GM12878 (cell line): ENCODE measurements at regions not wholly inside any gene's neighbourhood (a gene's known extent, or its start where the extent isn't known, plus 50 kb on each side); places are given as distances from the start of the nearest gene placed in this dataset.

Source experiments
- ATAC-seq: fragments of 200-7000 bp; cut with Tn5 transposase; 3 replicates; pipeline ENCODE4 v1.9.1; 2020; ENCODE audit warnings: mild to moderate bottlenecking, moderate library complexity
- BruUV-seq: library from RNA; stranded (reverse); fragments of 400-500 nt; replicated peaks from 2 replicates; lab custom pipeline; 2021; lab: Mats Ljungman, UMichigan
- CTCF ChIA-PET: fragments of 300-600 bp; sonication (Branson Sonifier 250); formaldehyde crosslinking; extraction: SDS; loops from one replicate; lab custom pipeline; 2021; ENCODE audit warnings: inconsistent platforms; lab: Yijun Ruan, JAX
- POLR2A ChIA-PET: fragments of 350-600 bp; formaldehyde crosslinking; extraction: SDS; loops from one replicate; lab custom pipeline; 2021; ENCODE audit warnings: inconsistent platforms; lab: Charles Lee
- RAD21 ChIA-PET: fragments of 300-600 bp; sonication (Branson Sonifier 250); formaldehyde crosslinking; loops from one replicate; lab custom pipeline; 2023; ENCODE audit warnings: antibody characterized with exemption; ENCODE audit not compliant: unreplicated experiment; lab: Charles Lee
- SMC1A ChIA-PET: fragments of 300-600 bp; sonication (Branson Sonifier 250); formaldehyde crosslinking; loops from one replicate; lab custom pipeline; 2023; ENCODE audit not compliant: unreplicated experiment, uncharacterized antibody; lab: Charles Lee
- DNase-seq: peaks from one replicate; pipeline ENCODE4 v3.0.0-alpha.2; 2011; ENCODE audit warnings: low read depth, low spot score
- FAIRE-seq: peaks from 3 replicates; lab custom pipeline; 2011; peaks lifted over from hg19 to GRCh38; lab: Jason Lieb, UNC
- H2AFZ ChIP-seq: 2 replicates; pipeline ENCODE4 v1.6.0; 2011; ENCODE audit warnings: low read depth, low read length, control low read depth; ENCODE audit not compliant: control insufficient read depth
- H3K27ac ChIP-seq: 2 replicates; pipeline ENCODE4 v1.5.1; 2011; ENCODE audit warnings: control low read depth; ENCODE audit not compliant: control insufficient read depth, insufficient read depth
- H3K27me3 ChIP-seq, 2 experiments: replicated peaks in 1 of 2; 2 replicates each; pipeline versions ENCODE4 v1.6.0 to v1.6.1; 2011; ENCODE audit warnings: low read length in 1 of 2; ENCODE audit not compliant: control insufficient read depth in 2 of 2, insufficient read depth in 2 of 2
- H3K36me3 ChIP-seq, 2 experiments: 2 replicates each; pipeline ENCODE4 v1.5.1; 2011; ENCODE audit warnings: low read length in 1 of 2; ENCODE audit not compliant: control insufficient read depth in 2 of 2, insufficient read depth in 2 of 2
- H3K4me1 ChIP-seq: 2 replicates; pipeline ENCODE4 v1.6.1; 2011; ENCODE audit warnings: mild to moderate bottlenecking, low read length, moderate library complexity, mixed read lengths; ENCODE audit not compliant: control insufficient read depth, insufficient read depth
- H3K4me2 ChIP-seq: 2 replicates; pipeline ENCODE4 v1.6.0; 2011; ENCODE audit warnings: control low read depth; ENCODE audit not compliant: control insufficient read depth, insufficient read depth
- H3K4me3 ChIP-seq: fragments of 200-600 bp; sonication (generic); 2 replicates; pipeline ENCODE4 v1.5.1; 2016
- H3K79me2 ChIP-seq: 2 replicates; pipeline ENCODE4 v1.6.0; 2011; ENCODE audit warnings: low read length; ENCODE audit not compliant: control insufficient read depth, insufficient read depth
- H3K9ac ChIP-seq: 2 replicates; pipeline ENCODE4 v1.8.0; 2011; ENCODE audit warnings: low read length, control low read depth, mixed read lengths; ENCODE audit not compliant: control insufficient read depth, insufficient read depth
- H3K9me3 ChIP-seq: replicated peaks from 3 replicates; pipeline ENCODE4 v1.5.1; 2011; ENCODE audit warnings: mild to moderate bottlenecking, low read length; ENCODE audit not compliant: control insufficient read depth, insufficient read depth
- H4K20me1 ChIP-seq: 2 replicates; pipeline ENCODE4 v1.6.0; 2011; ENCODE audit not compliant: control insufficient read depth, insufficient read depth
- BMI1 ChIP-seq: fragments of 450-650 bp; IDR thresholded peaks from 2 replicates; pipeline ENCODE4 v1.6.1; 2016; ENCODE audit warnings: mild to moderate bottlenecking, moderate library complexity, borderline replicate concordance
- MTA3 ChIP-seq: IDR thresholded peaks from 2 replicates; pipeline ENCODE4 v1.6.1; 2012; ENCODE audit warnings: low read length, inconsistent platforms, borderline replicate concordance
- RUNX3 ChIP-seq: IDR thresholded peaks from 2 replicates; pipeline ENCODE4 v1.6.1; 2012; ENCODE audit warnings: low read length, inconsistent platforms
- SMAD1 ChIP-seq: fragments of 450-650 bp; IDR thresholded peaks from 2 replicates; pipeline ENCODE4 v1.6.1; 2018; ENCODE audit warnings: mild to moderate bottlenecking, low read depth; ENCODE audit not compliant: partially characterized antibody
- SUPT20H ChIP-seq: IDR thresholded peaks from 2 replicates; pipeline ENCODE4 v1.6.1; 2011; ENCODE audit warnings: low read depth, mild to moderate bottlenecking, low read length, moderate library complexity, borderline replicate concordance; ENCODE audit not compliant: control insufficient read depth
- ZBTB40 ChIP-seq: fragments of 450-650 bp; IDR thresholded peaks from 2 replicates; pipeline ENCODE4 v1.6.1; 2016; ENCODE audit warnings: mild to moderate bottlenecking, moderate library complexity, borderline replicate concordance
- WGBS: methylation state at CpG from one replicate; pipeline ENCODE4 v1.1.6; 2016; ENCODE audit warnings: low lambda C conversion rate; ENCODE audit not compliant: insufficient replicate concordance, insufficient coverage; ENCODE audit errors: missing lambda C conversion rate; 5-methylcytosine and 5-hydroxymethylcytosine counted together
- in situ Hi-C: fragments of 300-500 bp; cut with MboI; formaldehyde crosslinking; loops from 9 replicates; pipeline ENCODE4 v1.14.3; 2018; ENCODE audit warnings: mixed read lengths
- intact Hi-C: fragments of 100-400 bp; cut with micrococcal nuclease; formaldehyde crosslinking; loops from one replicate; pipeline ENCODE4 v1.14.2; 2022; ENCODE audit not compliant: unreplicated experiment

- Histone ChIP-seq H3K27me3 (no peaks in the 10 kb centered on the region), H3K79me2 (peaks cover 35% of the 10 kb centered on the region), H3K27ac (peak overlapping the region; percentile 63; the same call in 1 of the 2 replicates), H3K9me3 (no peaks in the 10 kb centered on the region), H2AFZ (no peak overlapping the region), H3K36me3 (peaks cover 0 to 3% of the 10 kb centered on the region in 2 experiments; a peak in 2 of 4 replicates), H3K9ac (no peak overlapping the region; the same call in 1 of the 2 replicates), H3K4me1 (peaks cover 8% of the 10 kb centered on the region), H3K4me3 (peak overlapping the region; percentile 99), H3K4me2 (peak overlapping the region; percentile 84), H4K20me1 (no peaks in the 10 kb centered on the region)
- RAD21 ChIA-PET = no interaction called here
- SMC1A ChIA-PET = interaction anchor here (1.0 to 1.2 kb wide), 2 partner anchors 9 to 72 kb away, joined by 4 read pairs; no protein-coding TSS in a partner anchor
- intact Hi-C loops (loop anchor here (10.0 kb wide), 1 partner anchor 177 kb away; the partner anchor contains the start of gene SMIM30), in situ Hi-C loops (no loop called here)
- WGBS = 91% methylated on average over 3 of the region's 3 CpGs
- BruUV-seq = no TSS peak
- no peak for ATAC-seq
- FAIRE-seq = no peak
- CTCF ChIA-PET = interaction anchor here (1.1 kb wide), 1 partner anchor 221 kb away, joined by 3 read pairs; no protein-coding TSS in a partner anchor
- POLR2A ChIA-PET = interaction anchor here (1.2 kb wide), 1 partner anchor 148 kb away, joined by 4 read pairs; the partner anchor contains the start of gene TMEM168
- no peak for TF ChIP-seq ZBTB40
- 0 out of 2 replicates have a peak, but pooled peaks have one; percentile 33 for TF ChIP-seq RUNX3
- peak; percentile 40; the same call in 1 of the 2 replicates for TF ChIP-seq BMI1
- no peak for TF ChIP-seq SMAD1
- TF ChIP-seq SUPT20H = no peak
- TF ChIP-seq MTA3 = no peak
- DNase-seq = no peak
Observed at GRCh38 chr7:112937651-112938415, 147.6 kb upstream of the TMEM168 start.
